Cardiac fibroblast (primary cell): ENCODE measurements at regions not wholly inside any gene's neighbourhood (a gene's known extent, or its start where the extent isn't known, plus 50 kb on each side); places are given as distances from the start of the nearest gene placed in this dataset.

Source experiments
- DNase-seq, 2 donors: peaks; one replicate each; pipeline versions ENCODE4 v3.0.0 to v3.0.0-alpha.2; 2010; ENCODE audit warnings: low read depth in 2 of 2
- H3K4me3 ChIP-seq, 2 donors: replicated peaks in 1 of 2; 1 replicate in 1 of 2; 2 replicates in 1 of 2; pipeline ENCODE4 v1.5.1; 2011; ENCODE audit warnings: low read depth in 2 of 2, low read length in 2 of 2, mild to moderate bottlenecking in 2 of 2, moderate library complexity in 1 of 2
- CTCF ChIP-seq: IDR thresholded peaks from one replicate; pipeline ENCODE4 v1.5.1; 2011; ENCODE audit warnings: low read depth, mild to moderate bottlenecking, low read length, inconsistent platforms

- no peak for DNase-seq
- no peak overlapping the region for H3K4me3 ChIP-seq
- no peak for TF ChIP-seq CTCF
Measured at GRCh38 chr6:25038999-25039398, 103.2 kb upstream of the RIPOR2 start.

- DNase-seq = no peak
- TF ChIP-seq CTCF = no peak
- no peak overlapping the region for H3K4me3 ChIP-seq
Measured at GRCh38 chr6:25041485-25042035, 105.8 kb upstream of the RIPOR2 start.

GRCh38 chr6:25042036-25042521, 106.3 kb upstream of the RIPOR2 start:
- TF ChIP-seq CTCF = no peak
- DNase-seq = no peak
- no peak overlapping the region for H3K4me3 ChIP-seq

- H3K4me3 ChIP-seq = no peak overlapping the region
- TF ChIP-seq CTCF = no peak
- no peak for DNase-seq
Measured at GRCh38 chr6:25042536-25042935, 106.8 kb upstream of the RIPOR2 start.

GRCh38 chr6:25042984-25043725, 107.4 kb upstream of the RIPOR2 start:
- DNase-seq = no peak
- no peak overlapping the region for H3K4me3 ChIP-seq
- TF ChIP-seq CTCF = no peak

- no peak overlapping the region for H3K4me3 ChIP-seq
- no peak for TF ChIP-seq CTCF
- DNase-seq = no peak
Measured at GRCh38 chr6:25043892-25044291, 108.1 kb upstream of the RIPOR2 start.
